T-helper 2 cell treated with Interferon-gamma antibody and Interleukin-4, amounts not matched to agents 5 μg/mL and 100 μg/mL, for 36 hours (primary cell): ENCODE measurements at regions not wholly inside any gene's neighbourhood (a gene's known extent, or its start where the extent isn't known, plus 50 kb on each side); places are given as distances from the start of the nearest gene placed in this dataset.

Source experiments
- DNase-seq: peaks from one replicate; pipeline ENCODE4 v3.0.0; 2021; ENCODE audit warnings: low spot score
- H3K27ac Mint-ChIP-seq: one replicate; pipeline ENCODE4 v1.8.0; 2021; ENCODE audit warnings: mild to moderate bottlenecking, mixed read lengths
- H3K27me3 Mint-ChIP-seq: one replicate; pipeline ENCODE4 v1.8.0; 2021; ENCODE audit warnings: low read depth, mixed read lengths
- H3K36me3 Mint-ChIP-seq: one replicate; pipeline ENCODE4 v1.8.0; 2021; ENCODE audit warnings: low read depth, mixed read lengths
- H3K4me1 Mint-ChIP-seq: one replicate; pipeline ENCODE4 v1.8.0; 2021; ENCODE audit warnings: low read depth, mixed read lengths
- H3K4me3 Mint-ChIP-seq: one replicate; pipeline ENCODE4 v1.8.0; 2022; ENCODE audit warnings: mild to moderate bottlenecking, moderate library complexity, mixed read lengths
- H3K9me3 Mint-ChIP-seq: one replicate; pipeline ENCODE4 v1.8.0; 2021; ENCODE audit warnings: mixed read lengths

GRCh38 chr16:65524231-65524630 is 402.4 kb upstream of the CDH11 start:
- Mint-ChIP-seq H3K36me3 (no peaks in the 10 kb centered on the region), H3K4me3 (no peak overlapping the region), H3K4me1 (no peaks in the 10 kb centered on the region), H3K27me3 (no peaks in the 10 kb centered on the region), H3K9me3 (peaks cover 8% of the 10 kb centered on the region), H3K27ac (no peak overlapping the region)
- no peak for DNase-seq

- Mint-ChIP-seq H3K36me3 (no peaks in the 10 kb centered on the region), H3K27ac (no peak overlapping the region), H3K27me3 (no peaks in the 10 kb centered on the region), H3K4me3 (no peak overlapping the region), H3K4me1 (no peaks in the 10 kb centered on the region), H3K9me3 (peaks cover 8% of the 10 kb centered on the region)
- no peak for DNase-seq
These were observed 401.6 kb upstream of the CDH11 start for GRCh38 chr16:65523283-65523944.

- DNase-seq, result no peak
- no peak overlapping the region for H3K27ac Mint-ChIP-seq
- no peaks in the 10 kb centered on the region for H3K27me3 Mint-ChIP-seq
- no peak overlapping the region for H3K4me3 Mint-ChIP-seq
- peaks cover 6% of the 10 kb centered on the region for H3K9me3 Mint-ChIP-seq
- no peaks in the 10 kb centered on the region for H3K4me1 Mint-ChIP-seq
- no peaks in the 10 kb centered on the region for H3K36me3 Mint-ChIP-seq
These were observed 400.5 kb upstream of the CDH11 start for GRCh38 chr16:65522412-65522811.

GRCh38 chr16:65521633-65522328 is 399.9 kb upstream of the CDH11 start:
- no peaks in the 10 kb centered on the region for H3K36me3 Mint-ChIP-seq
- H3K4me1 Mint-ChIP-seq, result no peaks in the 10 kb centered on the region
- no peak overlapping the region for H3K4me3 Mint-ChIP-seq
- peaks cover 4% of the 10 kb centered on the region for H3K9me3 Mint-ChIP-seq
- no peak for DNase-seq
- H3K27ac Mint-ChIP-seq, result no peak overlapping the region
- no peaks in the 10 kb centered on the region for H3K27me3 Mint-ChIP-seq

GRCh38 chr16:65519402-65519801 is 397.5 kb upstream of the CDH11 start:
- DNase-seq, result no peak
- no peaks in the 10 kb centered on the region for H3K27me3 Mint-ChIP-seq
- H3K4me3 Mint-ChIP-seq, result no peak overlapping the region
- H3K9me3 Mint-ChIP-seq, result peaks cover 7% of the 10 kb centered on the region
- no peaks in the 10 kb centered on the region for H3K36me3 Mint-ChIP-seq
- no peak overlapping the region for H3K27ac Mint-ChIP-seq
- no peaks in the 10 kb centered on the region for H3K4me1 Mint-ChIP-seq

GRCh38 chr16:65515193-65515592 is 393.3 kb upstream of the CDH11 start:
- Mint-ChIP-seq H3K4me1 (no peaks in the 10 kb centered on the region), H3K36me3 (no peaks in the 10 kb centered on the region), H3K4me3 (no peak overlapping the region), H3K27me3 (no peaks in the 10 kb centered on the region), H3K27ac (no peak overlapping the region), H3K9me3 (peaks cover 10% of the 10 kb centered on the region)
- no peak for DNase-seq

- no peaks in the 10 kb centered on the region for H3K36me3 Mint-ChIP-seq
- no peaks in the 10 kb centered on the region for H3K4me1 Mint-ChIP-seq
- no peak overlapping the region for H3K27ac Mint-ChIP-seq
- peaks cover 29% of the 10 kb centered on the region for H3K9me3 Mint-ChIP-seq
- H3K27me3 Mint-ChIP-seq, result no peaks in the 10 kb centered on the region
- DNase-seq, result no peak
- no peak overlapping the region for H3K4me3 Mint-ChIP-seq
These were observed 389.0 kb upstream of the CDH11 start for GRCh38 chr16:65510850-65511249.

GRCh38 chr16:65510241-65510640 is 388.4 kb upstream of the CDH11 start:
- no peaks in the 10 kb centered on the region for H3K4me1 Mint-ChIP-seq

GRCh38 chr16:65509172-65509571 is 387.3 kb upstream of the CDH11 start:
- Mint-ChIP-seq H3K36me3 (no peaks in the 10 kb centered on the region), H3K27ac (no peak overlapping the region), H3K27me3 (no peaks in the 10 kb centered on the region), H3K9me3 (peaks cover 29% of the 10 kb centered on the region), H3K4me3 (no peak overlapping the region), H3K4me1 (no peaks in the 10 kb centered on the region)
- DNase-seq, result no peak

More at GRCh38 chr16:65510241-65510640, 388.4 kb upstream of the CDH11 start:
- H3K9me3 Mint-ChIP-seq, result peaks cover 29% of the 10 kb centered on the region
- no peak overlapping the region for H3K27ac Mint-ChIP-seq
- H3K27me3 Mint-ChIP-seq, result no peaks in the 10 kb centered on the region
- no peak overlapping the region for H3K4me3 Mint-ChIP-seq
- H3K36me3 Mint-ChIP-seq, result no peaks in the 10 kb centered on the region
- no peak for DNase-seq

GRCh38 chr16:65500919-65501318 is 379.1 kb upstream of the CDH11 start:
- Mint-ChIP-seq H3K4me3 (no peak overlapping the region), H3K27me3 (no peaks in the 10 kb centered on the region), H3K9me3 (peaks cover 8% of the 10 kb centered on the region), H3K36me3 (no peaks in the 10 kb centered on the region), H3K27ac (no peak overlapping the region), H3K4me1 (no peaks in the 10 kb centered on the region)
- no peak for DNase-seq

GRCh38 chr16:65500007-65500406 is 378.1 kb upstream of the CDH11 start:
- DNase-seq, result no peak
- no peak overlapping the region for H3K4me3 Mint-ChIP-seq
- no peak overlapping the region for H3K27ac Mint-ChIP-seq
- peaks cover 8% of the 10 kb centered on the region for H3K9me3 Mint-ChIP-seq
- H3K27me3 Mint-ChIP-seq, result no peaks in the 10 kb centered on the region
- no peaks in the 10 kb centered on the region for H3K4me1 Mint-ChIP-seq
- H3K36me3 Mint-ChIP-seq, result no peaks in the 10 kb centered on the region

- no peak overlapping the region for H3K4me3 Mint-ChIP-seq
- no peak for DNase-seq
- H3K9me3 Mint-ChIP-seq, result peaks cover 8% of the 10 kb centered on the region
- H3K36me3 Mint-ChIP-seq, result no peaks in the 10 kb centered on the region
- no peaks in the 10 kb centered on the region for H3K27me3 Mint-ChIP-seq
- no peak overlapping the region for H3K27ac Mint-ChIP-seq
- H3K4me1 Mint-ChIP-seq, result no peaks in the 10 kb centered on the region
These were observed 377.7 kb upstream of the CDH11 start for GRCh38 chr16:65499566-65499965.

- DNase-seq, result no peak
- H3K27ac Mint-ChIP-seq, result no peak overlapping the region
- peaks cover 5% of the 10 kb centered on the region for H3K9me3 Mint-ChIP-seq
- H3K4me3 Mint-ChIP-seq, result no peak overlapping the region
- H3K27me3 Mint-ChIP-seq, result no peaks in the 10 kb centered on the region
- no peaks in the 10 kb centered on the region for H3K4me1 Mint-ChIP-seq
- no peaks in the 10 kb centered on the region for H3K36me3 Mint-ChIP-seq
These were observed 375.7 kb upstream of the CDH11 start for GRCh38 chr16:65497571-65497970.

- Mint-ChIP-seq H3K4me1 (no peaks in the 10 kb centered on the region), H3K4me3 (no peak overlapping the region), H3K27ac (no peak overlapping the region), H3K9me3 (peaks cover 9% of the 10 kb centered on the region), H3K27me3 (no peaks in the 10 kb centered on the region), H3K36me3 (no peaks in the 10 kb centered on the region)
- DNase-seq, result no peak
These were observed 373.2 kb upstream of the CDH11 start for GRCh38 chr16:65495106-65495505.

GRCh38 chr16:65494609-65495008 is 372.7 kb upstream of the CDH11 start:
- no peak for DNase-seq
- Mint-ChIP-seq H3K9me3 (peaks cover 9% of the 10 kb centered on the region), H3K27me3 (no peaks in the 10 kb centered on the region), H3K36me3 (no peaks in the 10 kb centered on the region), H3K27ac (no peak overlapping the region), H3K4me3 (no peak overlapping the region), H3K4me1 (no peaks in the 10 kb centered on the region)
